ENCODE measurements at regions not wholly inside any gene's neighbourhood (a gene's known extent, or its start where the extent isn't known, plus 50 kb on each side); places are given as distances from the start of the nearest gene placed in this dataset.

DNA sequence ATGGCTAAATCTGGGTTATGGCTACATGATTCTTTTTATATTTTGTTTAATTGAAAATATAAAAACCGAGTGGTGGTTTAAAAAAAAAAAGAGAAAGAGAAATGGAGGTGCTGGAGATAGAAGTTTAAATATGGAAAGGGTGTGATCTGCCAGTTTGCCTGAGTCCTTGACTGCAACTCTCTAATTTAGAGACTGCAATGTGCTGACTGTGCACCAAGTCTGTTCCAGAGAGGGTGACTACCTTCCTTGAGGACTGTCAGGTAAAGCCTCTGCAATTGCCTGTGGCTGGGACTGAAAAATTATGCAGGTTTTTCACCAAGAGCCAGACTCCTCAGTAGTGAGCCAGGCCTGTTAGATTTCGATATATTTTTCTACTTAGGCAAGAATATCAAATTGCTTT lies 1326.3 kb downstream of the BRINP3 start:
- no peaks in the 10 kb centered on the region for H3K9me3 ChIP-seq (ENCODE audit: low read length)
- H3K4me3 ChIP-seq (ENCODE audit: low read depth, low read length, poor library complexity, severe bottlenecking), result no peak overlapping the region
- no peaks in the 10 kb centered on the region for H3K9me2 ChIP-seq (ENCODE audit: low read depth, low read length)
- no peak overlapping the region for H3K27ac ChIP-seq (ENCODE audit: low read depth, low read length, poor library complexity, severe bottlenecking)
- no peaks in the 10 kb centered on the region for H3K36me3 ChIP-seq (ENCODE audit: insufficient read depth, low read length)
- no peak for TF ChIP-seq EZH2 (IDR thresholded peaks at IDR 0.05; ENCODE audit: borderline replicate concordance, low read length)
- TF ChIP-seq, protein P1, sequence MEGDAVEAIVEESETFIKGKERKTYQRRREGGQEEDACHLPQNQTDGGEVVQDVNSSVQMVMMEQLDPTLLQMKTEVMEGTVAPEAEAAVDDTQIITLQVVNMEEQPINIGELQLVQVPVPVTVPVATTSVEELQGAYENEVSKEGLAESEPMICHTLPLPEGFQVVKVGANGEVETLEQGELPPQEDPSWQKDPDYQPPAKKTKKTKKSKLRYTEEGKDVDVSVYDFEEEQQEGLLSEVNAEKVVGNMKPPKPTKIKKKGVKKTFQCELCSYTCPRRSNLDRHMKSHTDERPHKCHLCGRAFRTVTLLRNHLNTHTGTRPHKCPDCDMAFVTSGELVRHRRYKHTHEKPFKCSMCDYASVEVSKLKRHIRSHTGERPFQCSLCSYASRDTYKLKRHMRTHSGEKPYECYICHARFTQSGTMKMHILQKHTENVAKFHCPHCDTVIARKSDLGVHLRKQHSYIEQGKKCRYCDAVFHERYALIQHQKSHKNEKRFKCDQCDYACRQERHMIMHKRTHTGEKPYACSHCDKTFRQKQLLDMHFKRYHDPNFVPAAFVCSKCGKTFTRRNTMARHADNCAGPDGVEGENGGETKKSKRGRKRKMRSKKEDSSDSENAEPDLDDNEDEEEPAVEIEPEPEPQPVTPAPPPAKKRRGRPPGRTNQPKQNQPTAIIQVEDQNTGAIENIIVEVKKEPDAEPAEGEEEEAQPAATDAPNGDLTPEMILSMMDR (IDR thresholded peaks at IDR 0.05; ENCODE audit: low read length), result no peak
- H3K4me2 ChIP-seq (ENCODE audit: low read length), result no peak overlapping the region
- no peaks in the 10 kb centered on the region for H3K79me2 ChIP-seq (ENCODE audit: insufficient read depth, low read length)
- no peaks in the 10 kb centered on the region for H4K20me1 ChIP-seq (ENCODE audit: insufficient read depth, low read length)
- H2AFZ ChIP-seq (ENCODE audit: low read length), result no peak overlapping the region
- no peaks in the 10 kb centered on the region for H3K4me1 ChIP-seq (ENCODE audit: insufficient read depth, low read length, severe bottlenecking)
- no peak overlapping the region for H3K9ac ChIP-seq (ENCODE audit: low read length)
- H3K27me3 ChIP-seq (ENCODE audit: insufficient read depth, low read length), result no peaks in the 10 kb centered on the region
- no peaks in the 10 kb centered on the region for H3F3A ChIP-seq (ENCODE audit: insufficient read depth, low read length)

DNA sequence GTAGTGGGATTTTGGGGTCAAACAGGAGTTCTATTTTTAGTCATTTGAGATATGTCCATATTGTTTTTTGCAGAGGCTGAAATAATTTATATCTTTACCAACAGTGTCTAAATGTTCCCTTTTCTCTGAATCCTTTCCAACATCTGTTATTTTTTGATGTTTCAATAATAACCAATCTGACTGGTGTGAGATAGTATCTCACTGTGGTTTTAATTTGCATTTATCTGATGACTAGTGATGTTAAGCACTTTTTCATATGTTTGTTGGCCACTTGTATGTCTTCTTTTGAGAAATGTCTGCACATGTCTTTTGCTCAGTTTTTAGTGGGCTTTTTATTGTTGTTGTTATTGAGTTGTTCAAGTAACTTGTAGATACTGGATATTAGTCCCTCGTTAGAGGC lies 1325.0 kb downstream of the BRINP3 start:
- Histone ChIP-seq H3K4me3 (ENCODE audit: low read depth, low read length, poor library complexity, severe bottlenecking) (no peak overlapping the region), H3K4me2 (ENCODE audit: low read length) (no peak overlapping the region)

DNA sequence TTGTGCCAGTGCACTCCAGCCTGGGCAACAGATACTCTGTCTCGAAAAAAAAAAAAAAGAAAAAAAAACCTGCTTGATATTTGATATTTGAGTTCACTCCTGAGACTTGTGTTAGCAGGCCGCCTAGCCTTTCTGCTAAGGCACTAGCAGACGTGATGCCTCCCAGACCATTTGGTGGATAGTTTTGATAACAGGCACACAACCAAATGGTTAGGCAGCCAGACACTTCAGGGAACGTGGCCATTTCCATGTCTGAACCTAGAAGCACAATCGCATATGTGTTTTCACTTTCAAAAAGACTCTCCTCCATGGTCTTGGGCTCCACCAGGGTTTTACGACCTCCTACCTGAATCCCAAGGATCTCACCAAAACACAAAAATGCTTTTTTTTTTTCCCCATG lies 1319.5 kb downstream of the BRINP3 start:
- Histone ChIP-seq H3K9me3 (ENCODE audit: low read length) (no peaks in the 10 kb centered on the region), H3K4me3 (ENCODE audit: low read depth, low read length, poor library complexity, severe bottlenecking) (no peak overlapping the region), H4K20me1 (ENCODE audit: insufficient read depth, low read length) (no peaks in the 10 kb centered on the region), H2AFZ (ENCODE audit: low read length) (no peak overlapping the region), H3F3A (ENCODE audit: insufficient read depth, low read length) (no peaks in the 10 kb centered on the region), H3K9ac (ENCODE audit: low read length) (no peak overlapping the region), H3K9me2 (ENCODE audit: low read depth, low read length) (no peaks in the 10 kb centered on the region), H3K27ac (ENCODE audit: low read depth, low read length, poor library complexity, severe bottlenecking) (no peak overlapping the region), H3K27me3 (ENCODE audit: insufficient read depth, low read length) (no peaks in the 10 kb centered on the region), H3K79me2 (ENCODE audit: insufficient read depth, low read length) (no peaks in the 10 kb centered on the region), H3K4me2 (ENCODE audit: low read length) (no peak overlapping the region), H3K4me1 (ENCODE audit: insufficient read depth, low read length, severe bottlenecking) (no peaks in the 10 kb centered on the region), H3K36me3 (ENCODE audit: insufficient read depth, low read length) (no peaks in the 10 kb centered on the region)
- no peak for TF ChIP-seq EZH2 (IDR thresholded peaks at IDR 0.05; ENCODE audit: borderline replicate concordance, low read length)
- TF ChIP-seq, protein P1 (IDR thresholded peaks at IDR 0.05; ENCODE audit: low read length), result no peak

More for the DNA sequence above, 1325.0 kb downstream of the BRINP3 start:
- H2AFZ ChIP-seq (ENCODE audit: low read length), result no peak overlapping the region
- no peaks in the 10 kb centered on the region for H3K27me3 ChIP-seq (ENCODE audit: insufficient read depth, low read length)
- H3K27ac ChIP-seq (ENCODE audit: low read depth, low read length, poor library complexity, severe bottlenecking), result no peak overlapping the region
- no peak overlapping the region for H3K9ac ChIP-seq (ENCODE audit: low read length)
- TF ChIP-seq, protein P1 (IDR thresholded peaks at IDR 0.05; ENCODE audit: low read length), result no peak
- TF ChIP-seq EZH2 (IDR thresholded peaks at IDR 0.05; ENCODE audit: borderline replicate concordance, low read length), result no peak
- no peaks in the 10 kb centered on the region for H3K9me2 ChIP-seq (ENCODE audit: low read depth, low read length)
- H4K20me1 ChIP-seq (ENCODE audit: insufficient read depth, low read length), result no peaks in the 10 kb centered on the region
- H3K36me3 ChIP-seq (ENCODE audit: insufficient read depth, low read length), result no peaks in the 10 kb centered on the region
- no peaks in the 10 kb centered on the region for H3F3A ChIP-seq (ENCODE audit: insufficient read depth, low read length)
- no peaks in the 10 kb centered on the region for H3K4me1 ChIP-seq (ENCODE audit: insufficient read depth, low read length, severe bottlenecking)
- no peaks in the 10 kb centered on the region for H3K9me3 ChIP-seq (ENCODE audit: low read length)
- H3K79me2 ChIP-seq (ENCODE audit: insufficient read depth, low read length), result no peaks in the 10 kb centered on the region
